Keratinocyte (primary cell): ENCODE measurements at regions not wholly inside any gene's neighbourhood (a gene's known extent, or its start where the extent isn't known, plus 50 kb on each side); places are given as distances from the start of the nearest gene placed in this dataset.
"Not testable (repeated sequence)": the region's sequence is repeated elsewhere in the genome, so short reads cannot be mapped to it uniquely, and the experiment has no call there.

Source experiments
- DNase-seq: peaks from one replicate; pipeline ENCODE4 v3.0.0-alpha.2; 2011; ENCODE audit warnings: low read depth, missing footprints, low spot score
- FAIRE-seq: peaks from 2 replicates; lab custom pipeline; 2011; peaks lifted over from hg19 to GRCh38; lab: Jason Lieb, UNC
- H2AFZ ChIP-seq: 2 replicates; pipeline ENCODE4 v1.6.0; 2012; ENCODE audit warnings: low read length, control low read depth, inconsistent platforms; ENCODE audit not compliant: control insufficient read depth
- H3K27ac ChIP-seq: 2 replicates; pipeline ENCODE4 v1.5.1; 2011; ENCODE audit warnings: low read length; ENCODE audit not compliant: control insufficient read depth, insufficient read depth
- H3K27me3 ChIP-seq: 3 replicates; pipeline ENCODE4 v1.6.0; 2011; ENCODE audit warnings: low read length; ENCODE audit not compliant: control insufficient read depth, insufficient read depth; ENCODE audit errors: extremely low read depth
- H3K36me3 ChIP-seq, 2 experiments: 2 replicates in 1 of 2; 3 replicates in 1 of 2; pipeline ENCODE4 v1.5.1; 2011; ENCODE audit warnings: low read length in 2 of 2, mild to moderate bottlenecking in 1 of 2; ENCODE audit not compliant: control insufficient read depth in 2 of 2, insufficient read depth in 2 of 2; ENCODE audit errors: extremely low read depth in 1 of 2
- H3K4me1 ChIP-seq: 3 replicates; pipeline ENCODE4 v1.5.1; 2011; ENCODE audit warnings: low read length; ENCODE audit not compliant: control insufficient read depth, insufficient read depth; ENCODE audit errors: extremely low read depth
- H3K4me2 ChIP-seq: 3 replicates; pipeline ENCODE4 v1.6.0; 2011; ENCODE audit warnings: low read depth, low read length; ENCODE audit not compliant: control insufficient read depth, insufficient read depth; ENCODE audit errors: extremely low read depth
- H3K4me3 ChIP-seq, 3 experiments: fragments of 200-600 bp in 1 of 3; sonication (generic) in 1 of 3; 2 replicates in 2 of 3; 3 replicates in 1 of 3; pipeline ENCODE4 v1.5.1; 2011 to 2016; ENCODE audit warnings: low read length in 3 of 3, mild to moderate bottlenecking in 3 of 3, control low read depth in 2 of 3, inconsistent platforms in 1 of 3, low read depth in 1 of 3, mixed read lengths in 1 of 3, mixed run types in 1 of 3, moderate library complexity in 1 of 3; ENCODE audit not compliant: control insufficient read depth in 2 of 3, insufficient read depth in 2 of 3; ENCODE audit errors: extremely low read depth in 1 of 3
- H3K79me2 ChIP-seq: 2 replicates; pipeline ENCODE4 v1.6.0; 2012; ENCODE audit warnings: low read length; ENCODE audit not compliant: control insufficient read depth, insufficient read depth
- H3K9ac ChIP-seq: 3 replicates; pipeline ENCODE4 v1.6.0; 2011; ENCODE audit warnings: low read length; ENCODE audit not compliant: control insufficient read depth, insufficient read depth; ENCODE audit errors: extremely low read depth
- H3K9me1 ChIP-seq: 3 replicates; pipeline ENCODE4 v1.6.0; 2011; ENCODE audit warnings: low read length; ENCODE audit not compliant: control insufficient read depth, insufficient read depth; ENCODE audit errors: extremely low read depth
- H3K9me3 ChIP-seq: 2 replicates; pipeline ENCODE4 v1.5.1; 2012; ENCODE audit warnings: low read depth, low read length; ENCODE audit not compliant: control insufficient read depth
- H4K20me1 ChIP-seq: 3 replicates; pipeline ENCODE4 v1.6.0; 2011; ENCODE audit warnings: low read length; ENCODE audit not compliant: control insufficient read depth, insufficient read depth; ENCODE audit errors: extremely low read depth
- CTCF ChIP-seq, 3 experiments: IDR thresholded peaks in 1 of 3; conservative IDR thresholded peaks in 1 of 3; optimal IDR thresholded peaks in 1 of 3; 2 replicates in 2 of 3; 3 replicates in 1 of 3; pipeline versions ENCODE3 to v1.5.1; 2011; ENCODE audit warnings: low read length in 3 of 3, mild to moderate bottlenecking in 3 of 3, moderate library complexity in 2 of 3, control low read depth in 1 of 3, inconsistent platforms in 1 of 3; ENCODE audit not compliant: insufficient read depth in 2 of 3; ENCODE audit errors: extremely low read depth in 1 of 3
- EZH2 ChIP-seq: IDR thresholded peaks from one replicate; pipeline ENCODE4 v1.6.1; 2012; ENCODE audit warnings: inconsistent platforms, mild to moderate bottlenecking, low read length, moderate library complexity
- dilution Hi-C: fragments of 300-500 bp; cut with MboI; formaldehyde crosslinking; loops from one replicate; pipeline ENCODE4 v1.7.0; 2020; ENCODE audit warnings: low sequenced_read_pairs; ENCODE audit not compliant: extremely low pct_ligation_motif_present

GRCh38 chr9:42378418-42378815 lies 195.0 kb downstream of the SPATA31A6 start:
- no peaks in the 10 kb centered on the region for H3K9me1 ChIP-seq
- H3K36me3 ChIP-seq = no peaks in the 10 kb centered on the region
- no peaks in the 10 kb centered on the region for H3K9me3 ChIP-seq
- no peaks in the 10 kb centered on the region for H3K27me3 ChIP-seq
- H3K4me3 ChIP-seq = no peak overlapping the region
- no peak overlapping the region for H3K4me2 ChIP-seq
- H3K79me2 ChIP-seq = no peaks in the 10 kb centered on the region
- TF ChIP-seq EZH2 (no peak), CTCF (optimal IDR thresholded peaks at IDR 0.05 in 1 of 3, IDR thresholded peaks at IDR 0.05 in 1 of 3, conservative IDR thresholded peaks at IDR 0.05 in 1 of 3; ENCODE audit: extremely low read depth in 1 of 3, insufficient read depth in 2 of 3, low read length in 3 of 3) (no peak)
- H3K27ac ChIP-seq = no peak overlapping the region
- H3K9ac ChIP-seq = no peak overlapping the region
- dilution Hi-C loops = no loop called here
- DNase-seq (no peak), FAIRE-seq (no peak)
- no peaks in the 10 kb centered on the region for H3K4me1 ChIP-seq
- no peak overlapping the region for H2AFZ ChIP-seq
- no peaks in the 10 kb centered on the region for H4K20me1 ChIP-seq

GRCh38 chr9:42379602-42380001 lies 196.1 kb downstream of the SPATA31A6 start:
- DNase-seq, H2AFZ ChIP-seq, H3K9ac ChIP-seq, H3K27me3 ChIP-seq, H3K27ac ChIP-seq, H3K4me3 ChIP-seq, dilution Hi-C loops, H3K79me2 ChIP-seq, H3K9me1 ChIP-seq, FAIRE-seq, H3K4me1 ChIP-seq, H4K20me1 ChIP-seq, H3K4me2 ChIP-seq, H3K36me3 ChIP-seq, H3K9me3 ChIP-seq: not testable (repeated sequence)

- FAIRE-seq, DNase-seq, H3K27ac ChIP-seq: not testable (repeated sequence)
These were observed 201.1 kb downstream of the SPATA31A6 start for GRCh38 chr9:42384585-42384984.

GRCh38 chr9:42385574-42386120 lies 202.2 kb downstream of the SPATA31A6 start:
- FAIRE-seq, H3K27ac ChIP-seq: not testable (repeated sequence)

More at GRCh38 chr9:42384585-42384984, 201.1 kb downstream of the SPATA31A6 start:
- H2AFZ ChIP-seq, H3K27me3 ChIP-seq, H3K4me2 ChIP-seq, H3K9me3 ChIP-seq, H4K20me1 ChIP-seq, H3K4me1 ChIP-seq, dilution Hi-C loops, H3K9ac ChIP-seq, H3K36me3 ChIP-seq, H3K79me2 ChIP-seq, H3K9me1 ChIP-seq, H3K4me3 ChIP-seq: not testable (repeated sequence)

More at GRCh38 chr9:42385574-42386120, 202.2 kb downstream of the SPATA31A6 start:
- H4K20me1 ChIP-seq, dilution Hi-C loops, H3K4me1 ChIP-seq, H3K4me3 ChIP-seq, H3K27me3 ChIP-seq, DNase-seq, H2AFZ ChIP-seq, H3K9me3 ChIP-seq, H3K9ac ChIP-seq, H3K9me1 ChIP-seq, H3K4me2 ChIP-seq, H3K79me2 ChIP-seq, H3K36me3 ChIP-seq: not testable (repeated sequence)
